ENCODE measurements at regions not wholly inside any gene's neighbourhood (a gene's known extent, or its start where the extent isn't known, plus 50 kb on each side); places are given as distances from the start of the nearest gene placed in this dataset.

GRCh38 chr10:52488606-52489485 lies 174.8 kb downstream of the DKK1 start:
- DNase-seq (ENCODE audit: low spot score), result no peak
- 51% methylated on average over 3 of the region's 3 CpGs for WGBS

GRCh38 chr10:52491246-52491995 lies 177.3 kb downstream of the DKK1 start:
- Histone ChIP-seq H3K9me3 (ENCODE audit: control insufficient read depth in 4 of 4, low read length in 3 of 4) (no peaks in the 10 kb centered on the region), H3K4me3 (ENCODE audit: low read depth in 1 of 3, low read length in 3 of 3) (no peak overlapping the region), H3K36me3 (ENCODE audit: control insufficient read depth in 4 of 4, insufficient read depth in 3 of 4, low read depth in 1 of 4, low read length in 3 of 4) (no peaks in the 10 kb centered on the region), H3K4me1 (ENCODE audit: control insufficient read depth in 4 of 4, insufficient read depth in 4 of 4, low read length in 3 of 4) (no peaks in the 10 kb centered on the region), H3K9ac (ENCODE audit: low read depth in 1 of 2, low read length in 2 of 2) (no peak overlapping the region), H3K27ac (ENCODE audit: low read depth in 1 of 2, low read length in 2 of 2) (no peak overlapping the region), H3K27me3 (ENCODE audit: control insufficient read depth in 4 of 4, insufficient read depth in 4 of 4, low read length in 3 of 4) (no peaks in the 10 kb centered on the region)
- no peak for DNase-seq (ENCODE audit: low spot score)
- TF ChIP-seq JUND (IDR thresholded peaks at IDR 0.05), result no peak
- TF ChIP-seq TAF1 (conservative IDR thresholded peaks at IDR 0.05), result no peak
- no peak for TF ChIP-seq YY1 (IDR thresholded peaks at IDR 0.05)
- no peak for TF ChIP-seq REST (IDR thresholded peaks at IDR 0.05)
- TF ChIP-seq EGR1 (IDR thresholded peaks at IDR 0.05; ENCODE audit: low read depth in 2 of 2), result no peak
- no peak for TF ChIP-seq HNF4A (conservative IDR thresholded peaks at IDR 0.05)
- no peak for TF ChIP-seq FOXA2 (IDR thresholded peaks at IDR 0.05)
- 71% methylated on average over 6 of the region's 6 CpGs for WGBS

More at GRCh38 chr10:52488606-52489485, 174.8 kb downstream of the DKK1 start:
- H3K4me3 ChIP-seq (ENCODE audit: low read depth in 1 of 3, low read length in 3 of 3), result no peak overlapping the region
- no peaks in the 10 kb centered on the region for H3K36me3 ChIP-seq (ENCODE audit: control insufficient read depth in 4 of 4, insufficient read depth in 3 of 4, low read depth in 1 of 4, low read length in 3 of 4)
- H3K9ac ChIP-seq (ENCODE audit: low read depth in 1 of 2, low read length in 2 of 2), result no peak overlapping the region
- H3K27ac ChIP-seq (ENCODE audit: low read depth in 1 of 2, low read length in 2 of 2), result no peak overlapping the region
- TF ChIP-seq RAD21 (IDR thresholded peaks at IDR 0.05), result peak; percentile 63 to 68
- no peak for TF ChIP-seq EGR1 (IDR thresholded peaks at IDR 0.05; ENCODE audit: low read depth in 2 of 2)
- TF ChIP-seq CTCF (IDR thresholded peaks at IDR 0.05; ENCODE audit: low read depth, low read length, missing input control), result peak; percentile 35
- H3K27me3 ChIP-seq (ENCODE audit: control insufficient read depth in 4 of 4, insufficient read depth in 4 of 4, low read length in 3 of 4), result no peaks in the 10 kb centered on the region
- H3K9me3 ChIP-seq (ENCODE audit: control insufficient read depth in 4 of 4, low read length in 3 of 4), result no peaks in the 10 kb centered on the region
- H3K4me1 ChIP-seq (ENCODE audit: control insufficient read depth in 4 of 4, insufficient read depth in 4 of 4, low read length in 3 of 4), result no peaks in the 10 kb centered on the region

- TF ChIP-seq RXRA (IDR thresholded peaks at IDR 0.05) (no peak), HNF4G (IDR thresholded peaks at IDR 0.05) (no peak), JUND (IDR thresholded peaks at IDR 0.05) (no peak), CTCF (IDR thresholded peaks at IDR 0.05; ENCODE audit: low read depth, low read length, missing input control) (no peak), ZBTB33 (IDR thresholded peaks at IDR 0.05) (no peak), TAF1 (conservative IDR thresholded peaks at IDR 0.05) (no peak), FOXA1 (IDR thresholded peaks at IDR 0.05) (no peak), RAD21 (IDR thresholded peaks at IDR 0.05) (no peak), NR2F2 (IDR thresholded peaks at IDR 0.05) (no peak), ATF3 (IDR thresholded peaks at IDR 0.05) (no peak), YY1 (IDR thresholded peaks at IDR 0.05) (no peak), HNF4A (conservative IDR thresholded peaks at IDR 0.05) (no peak), FOXA2 (IDR thresholded peaks at IDR 0.05) (no peak)
- 87% methylated on average over 7 of the region's 7 CpGs for WGBS
- no peak for DNase-seq (ENCODE audit: low spot score)
These were observed 185.2 kb downstream of the DKK1 start for GRCh38 chr10:52499281-52499680.

More at GRCh38 chr10:52499281-52499680, 185.2 kb downstream of the DKK1 start:
- H3K9ac ChIP-seq (ENCODE audit: low read depth in 1 of 2, low read length in 2 of 2), result no peak overlapping the region
- H3K27ac ChIP-seq (ENCODE audit: low read depth in 1 of 2, low read length in 2 of 2), result no peak overlapping the region
- H3K9me3 ChIP-seq (ENCODE audit: control insufficient read depth in 4 of 4, low read length in 3 of 4), result no peaks in the 10 kb centered on the region
- H3K4me1 ChIP-seq (ENCODE audit: control insufficient read depth in 4 of 4, insufficient read depth in 4 of 4, low read length in 3 of 4), result no peaks in the 10 kb centered on the region
- no peaks in the 10 kb centered on the region for H3K36me3 ChIP-seq (ENCODE audit: control insufficient read depth in 4 of 4, insufficient read depth in 3 of 4, low read depth in 1 of 4, low read length in 3 of 4)
- H3K4me3 ChIP-seq (ENCODE audit: low read depth in 1 of 3, low read length in 3 of 3), result no peak overlapping the region
- H3K27me3 ChIP-seq (ENCODE audit: control insufficient read depth in 4 of 4, insufficient read depth in 4 of 4, low read length in 3 of 4), result no peaks in the 10 kb centered on the region
